HEK293 (cell line): ENCODE measurements at regions not wholly inside any gene's neighbourhood (a gene's known extent, or its start where the extent isn't known, plus 50 kb on each side); places are given as distances from the start of the nearest gene placed in this dataset.

Experiments
- CTCF ChIA-PET: fragments of 350-600 bp; formaldehyde crosslinking; extraction: SDS; loops from one replicate; lab custom pipeline; 2021; ENCODE audit warnings: antibody characterized with exemption; lab: Yijun Ruan, JAX
- POLR2A ChIA-PET: fragments of 300-600 bp; formaldehyde crosslinking; extraction: SDS; loops from one replicate; lab custom pipeline; 2020; ENCODE audit warnings: antibody characterized with exemption, inconsistent platforms; lab: Yijun Ruan, JAX
- H3K27ac ChIP-seq: fragments of 200-500 bp; sonication (Bioruptor generic); 2 replicates; pipeline ENCODE4 v1.5.1; 2014; ENCODE audit warnings: low read depth, low read length, control low read depth, inconsistent platforms; ENCODE audit errors: extremely low read depth
- H3K36me3 ChIP-seq, 2 experiments: fragments of 200-500 bp in 1 of 2; sonication (Bioruptor generic) in 1 of 2; 1 replicate in 1 of 2; 2 replicates in 1 of 2; pipeline ENCODE4 v1.5.1; 2014 to 2017; ENCODE audit warnings: inconsistent platforms in 2 of 2, low read length in 2 of 2; ENCODE audit not compliant: control insufficient read depth in 2 of 2, insufficient read depth in 1 of 2
- H3K4me1 ChIP-seq: fragments of 200-500 bp; sonication (Bioruptor generic); 2 replicates; pipeline ENCODE4 v1.5.1; 2014; ENCODE audit warnings: mild to moderate bottlenecking, low read length, inconsistent platforms; ENCODE audit not compliant: control insufficient read depth, insufficient read depth
- H3K4me3 ChIP-seq: 2 replicates; pipeline ENCODE4 v1.5.1; 2011; ENCODE audit warnings: low read depth, mild to moderate bottlenecking, control low read depth, low read length, moderate library complexity
- H3K9me3 ChIP-seq: fragments of 200-500 bp; sonication (Bioruptor generic); 2 replicates; pipeline ENCODE4 v1.5.1; 2014; ENCODE audit warnings: low read depth, low read length, inconsistent platforms; ENCODE audit not compliant: control insufficient read depth, insufficient read depth
- CTCF ChIP-seq: fragments of 450-650 bp; formaldehyde crosslinking; IDR thresholded peaks from 2 replicates; pipeline ENCODE4 v1.5.1; 2016; ENCODE audit warnings: missing biosample characterization, missing genetic modification characterization
- IKZF3 ChIP-seq: fragments of 450-650 bp; IDR thresholded peaks from 2 replicates; pipeline ENCODE4 v1.5.0; 2018; ENCODE audit warnings: missing biosample characterization, mild to moderate bottlenecking, missing genetic modification characterization, moderate library complexity
- MYNN ChIP-seq: fragments of 450-650 bp; formaldehyde crosslinking; IDR thresholded peaks from 2 replicates; pipeline ENCODE4 v1.5.1; 2016; ENCODE audit warnings: missing biosample characterization, missing genetic modification characterization, borderline replicate concordance
- MZF1 ChIP-seq: fragments of 450-650 bp; formaldehyde crosslinking; IDR thresholded peaks from 2 replicates; pipeline ENCODE4 v1.5.1; 2017; ENCODE audit warnings: missing biosample characterization, missing genetic modification characterization, borderline replicate concordance
- ZBTB6 ChIP-seq: fragments of 450-650 bp; formaldehyde crosslinking; IDR thresholded peaks from 2 replicates; pipeline ENCODE4 v1.5.1; 2017; ENCODE audit warnings: missing biosample characterization, missing genetic modification characterization
- ZFP37 ChIP-seq: fragments of 450-650 bp; formaldehyde crosslinking; IDR thresholded peaks from 2 replicates; pipeline ENCODE4 v1.5.1; 2016; ENCODE audit warnings: missing biosample characterization, missing genetic modification characterization
- ZNF121 ChIP-seq: fragments of 450-650 bp; formaldehyde crosslinking; IDR thresholded peaks from 2 replicates; pipeline ENCODE4 v1.5.1; 2016; ENCODE audit warnings: missing biosample characterization, missing genetic modification characterization
- ZNF169 ChIP-seq: fragments of 450-650 bp; formaldehyde crosslinking; IDR thresholded peaks from 2 replicates; pipeline ENCODE4 v1.5.1; 2016; ENCODE audit warnings: missing biosample characterization, missing genetic modification characterization
- ZNF24 ChIP-seq: fragments of 450-650 bp; formaldehyde crosslinking; IDR thresholded peaks from 2 replicates; pipeline ENCODE4 v1.5.1; 2016; ENCODE audit warnings: missing biosample characterization, missing genetic modification characterization
- ZNF501 ChIP-seq: fragments of 450-650 bp; formaldehyde crosslinking; IDR thresholded peaks from 2 replicates; pipeline ENCODE4 v1.5.1; 2016; ENCODE audit warnings: missing biosample characterization, missing genetic modification characterization
- ZNF555 ChIP-seq: fragments of 450-650 bp; formaldehyde crosslinking; conservative IDR thresholded peaks from 2 replicates; pipeline ENCODE4 v1.5.1; 2017; ENCODE audit warnings: missing biosample characterization, mild to moderate bottlenecking, missing genetic modification characterization, inconsistent platforms
- ZNF670 ChIP-seq: fragments of 450-650 bp; formaldehyde crosslinking; IDR thresholded peaks from 2 replicates; pipeline ENCODE4 v1.5.1; 2016; ENCODE audit warnings: missing biosample characterization, missing genetic modification characterization, low read depth
- ZNF785 ChIP-seq: fragments of 450-650 bp; formaldehyde crosslinking; IDR thresholded peaks from 2 replicates; pipeline ENCODE4 v1.5.1; 2016; ENCODE audit warnings: missing biosample characterization, missing genetic modification characterization
- ZNF791 ChIP-seq: fragments of 450-650 bp; formaldehyde crosslinking; IDR thresholded peaks from 2 replicates; pipeline ENCODE4 v1.5.1; 2016; ENCODE audit warnings: missing biosample characterization, missing genetic modification characterization
- ZSCAN30 ChIP-seq: fragments of 450-650 bp; IDR thresholded peaks from 2 replicates; pipeline ENCODE4 v1.5.1; 2018; ENCODE audit warnings: missing biosample characterization, mild to moderate bottlenecking, missing genetic modification characterization, moderate library complexity
- ZXDB ChIP-seq: fragments of 450-650 bp; formaldehyde crosslinking; IDR thresholded peaks from 2 replicates; pipeline ENCODE4 v1.5.1; 2016; ENCODE audit warnings: missing biosample characterization, missing genetic modification characterization
- TF ChIP-seq, protein P1 (sequence below): fragments of 450-650 bp; formaldehyde crosslinking; IDR thresholded peaks from 2 replicates; pipeline ENCODE4 v1.5.1; 2016; ENCODE audit warnings: missing biosample characterization, missing genetic modification characterization
- TF ChIP-seq, protein P2 (sequence below): fragments of 450-650 bp; formaldehyde crosslinking; conservative IDR thresholded peaks from 2 replicates; pipeline ENCODE4 v1.5.1; 2016; ENCODE audit warnings: low read depth, missing biosample characterization, missing genetic modification characterization
- TF ChIP-seq, protein P3 (sequence below): fragments of 450-650 bp; formaldehyde crosslinking; IDR thresholded peaks from 2 replicates; pipeline ENCODE4 v1.5.1; 2016; ENCODE audit warnings: missing biosample characterization, missing genetic modification characterization, borderline replicate concordance

DNA sequence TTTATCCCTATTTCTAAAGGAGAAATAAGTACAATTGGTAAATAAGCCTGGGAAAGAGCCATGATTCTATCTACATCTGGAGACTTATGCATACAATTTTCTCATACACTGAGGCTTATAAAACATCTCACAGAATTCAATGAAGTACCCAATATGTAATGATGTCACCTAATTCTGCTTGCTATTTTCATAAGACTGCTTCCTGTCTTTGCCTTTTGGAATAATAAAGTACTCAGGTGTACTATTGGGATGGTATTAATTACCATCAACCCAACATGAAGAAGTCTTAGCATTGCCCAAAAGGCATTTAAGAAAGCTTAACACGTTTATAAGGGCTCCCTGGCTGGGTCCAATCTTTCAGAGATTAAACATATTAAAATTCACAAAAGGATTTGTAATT is 216.4 kb upstream of the TSHZ2 start:
- H3K36me3 ChIP-seq, result no peaks in the 10 kb centered on the region
- no peak overlapping the region for H3K27ac ChIP-seq
- POLR2A ChIA-PET, result no interaction called here
- H3K4me3 ChIP-seq, result no peak overlapping the region
- H3K9me3 ChIP-seq, result no peaks in the 10 kb centered on the region
- TF ChIP-seq MZF1 (no peak), ZNF791 (tag by site-specific recombination) (no peak), ZNF169 (no peak), ZNF501 (tag by site-specific recombination) (no peak), ZFP37 (no peak), CTCF (no peak)
- TF ChIP-seq, protein P1, sequence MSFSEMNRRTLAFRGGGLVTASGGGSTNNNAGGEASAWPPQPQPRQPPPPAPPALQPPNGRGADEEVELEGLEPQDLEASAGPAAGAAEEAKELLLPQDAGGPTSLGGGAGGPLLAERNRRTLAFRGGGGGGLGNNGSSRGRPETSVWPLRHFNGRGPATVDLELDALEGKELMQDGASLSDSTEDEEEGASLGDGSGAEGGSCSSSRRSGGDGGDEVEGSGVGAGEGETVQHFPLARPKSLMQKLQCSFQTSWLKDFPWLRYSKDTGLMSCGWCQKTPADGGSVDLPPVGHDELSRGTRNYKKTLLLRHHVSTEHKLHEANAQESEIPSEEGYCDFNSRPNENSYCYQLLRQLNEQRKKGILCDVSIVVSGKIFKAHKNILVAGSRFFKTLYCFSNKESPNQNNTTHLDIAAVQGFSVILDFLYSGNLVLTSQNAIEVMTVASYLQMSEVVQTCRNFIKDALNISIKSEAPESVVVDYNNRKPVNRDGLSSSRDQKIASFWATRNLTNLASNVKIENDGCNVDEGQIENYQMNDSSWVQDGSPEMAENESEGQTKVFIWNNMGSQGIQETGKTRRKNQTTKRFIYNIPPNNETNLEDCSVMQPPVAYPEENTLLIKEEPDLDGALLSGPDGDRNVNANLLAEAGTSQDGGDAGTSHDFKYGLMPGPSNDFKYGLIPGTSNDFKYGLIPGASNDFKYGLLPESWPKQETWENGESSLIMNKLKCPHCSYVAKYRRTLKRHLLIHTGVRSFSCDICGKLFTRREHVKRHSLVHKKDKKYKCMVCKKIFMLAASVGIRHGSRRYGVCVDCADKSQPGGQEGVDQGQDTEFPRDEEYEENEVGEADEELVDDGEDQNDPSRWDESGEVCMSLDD (tag by site-specific recombination), result no peak
- no peaks in the 10 kb centered on the region for H3K4me1 ChIP-seq
- CTCF ChIA-PET, result no interaction called here

- Histone ChIP-seq H3K36me3 (no peaks in the 10 kb centered on the region), H3K27ac (no peak overlapping the region), H3K4me3 (no peak overlapping the region), H3K4me1 (no peaks in the 10 kb centered on the region), H3K9me3 (no peaks in the 10 kb centered on the region)
- ChIA-PET POLR2A (no interaction called here), CTCF (no interaction called here)
- TF ChIP-seq ZNF670 (tag by site-specific recombination) (no peak), ZSCAN30 (tag by site-specific recombination) (no peak), IKZF3 (tag by site-specific recombination) (no peak), MYNN (no peak), ZNF785 (tag by site-specific recombination) (no peak), ZBTB6 (tag by site-specific recombination) (no peak), ZNF555 (tag by site-specific recombination) (no peak)
Observed at GRCh38 chr20:52754366-52754765, 217.8 kb upstream of the TSHZ2 start.

DNA sequence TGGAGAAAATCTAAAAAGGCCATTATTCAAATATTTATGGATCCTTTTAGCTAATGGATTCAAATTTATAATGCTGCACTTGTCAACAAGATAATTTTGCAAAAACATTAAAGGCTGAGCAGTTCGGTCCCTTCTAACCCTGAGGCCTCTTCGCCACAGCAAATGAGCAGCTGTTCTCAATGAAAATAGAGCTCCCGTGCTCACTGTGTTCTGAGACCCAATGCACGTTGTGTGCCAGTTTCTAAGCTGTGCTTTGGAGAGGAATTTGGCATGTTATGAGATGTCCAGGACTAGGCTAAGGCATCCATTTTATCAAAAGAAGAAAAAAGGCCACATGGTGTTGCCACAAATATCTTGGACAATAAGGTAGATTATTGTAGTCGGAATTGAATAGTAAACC is 220.1 kb upstream of the TSHZ2 start:
- ChIA-PET POLR2A (no interaction called here), CTCF (interaction anchor here (0.7 kb wide), 1 partner anchor 381 kb away, joined by 4 read pairs; no protein-coding TSS in a partner anchor)
- H3K27ac ChIP-seq, result no peak overlapping the region
- H3K9me3 ChIP-seq, result no peaks in the 10 kb centered on the region
- no peaks in the 10 kb centered on the region for H3K4me1 ChIP-seq
- H3K4me3 ChIP-seq, result no peak overlapping the region
- no peaks in the 10 kb centered on the region for H3K36me3 ChIP-seq
- TF ChIP-seq ZNF24 (tag by site-specific recombination), result no peak
- TF ChIP-seq, protein P2, sequence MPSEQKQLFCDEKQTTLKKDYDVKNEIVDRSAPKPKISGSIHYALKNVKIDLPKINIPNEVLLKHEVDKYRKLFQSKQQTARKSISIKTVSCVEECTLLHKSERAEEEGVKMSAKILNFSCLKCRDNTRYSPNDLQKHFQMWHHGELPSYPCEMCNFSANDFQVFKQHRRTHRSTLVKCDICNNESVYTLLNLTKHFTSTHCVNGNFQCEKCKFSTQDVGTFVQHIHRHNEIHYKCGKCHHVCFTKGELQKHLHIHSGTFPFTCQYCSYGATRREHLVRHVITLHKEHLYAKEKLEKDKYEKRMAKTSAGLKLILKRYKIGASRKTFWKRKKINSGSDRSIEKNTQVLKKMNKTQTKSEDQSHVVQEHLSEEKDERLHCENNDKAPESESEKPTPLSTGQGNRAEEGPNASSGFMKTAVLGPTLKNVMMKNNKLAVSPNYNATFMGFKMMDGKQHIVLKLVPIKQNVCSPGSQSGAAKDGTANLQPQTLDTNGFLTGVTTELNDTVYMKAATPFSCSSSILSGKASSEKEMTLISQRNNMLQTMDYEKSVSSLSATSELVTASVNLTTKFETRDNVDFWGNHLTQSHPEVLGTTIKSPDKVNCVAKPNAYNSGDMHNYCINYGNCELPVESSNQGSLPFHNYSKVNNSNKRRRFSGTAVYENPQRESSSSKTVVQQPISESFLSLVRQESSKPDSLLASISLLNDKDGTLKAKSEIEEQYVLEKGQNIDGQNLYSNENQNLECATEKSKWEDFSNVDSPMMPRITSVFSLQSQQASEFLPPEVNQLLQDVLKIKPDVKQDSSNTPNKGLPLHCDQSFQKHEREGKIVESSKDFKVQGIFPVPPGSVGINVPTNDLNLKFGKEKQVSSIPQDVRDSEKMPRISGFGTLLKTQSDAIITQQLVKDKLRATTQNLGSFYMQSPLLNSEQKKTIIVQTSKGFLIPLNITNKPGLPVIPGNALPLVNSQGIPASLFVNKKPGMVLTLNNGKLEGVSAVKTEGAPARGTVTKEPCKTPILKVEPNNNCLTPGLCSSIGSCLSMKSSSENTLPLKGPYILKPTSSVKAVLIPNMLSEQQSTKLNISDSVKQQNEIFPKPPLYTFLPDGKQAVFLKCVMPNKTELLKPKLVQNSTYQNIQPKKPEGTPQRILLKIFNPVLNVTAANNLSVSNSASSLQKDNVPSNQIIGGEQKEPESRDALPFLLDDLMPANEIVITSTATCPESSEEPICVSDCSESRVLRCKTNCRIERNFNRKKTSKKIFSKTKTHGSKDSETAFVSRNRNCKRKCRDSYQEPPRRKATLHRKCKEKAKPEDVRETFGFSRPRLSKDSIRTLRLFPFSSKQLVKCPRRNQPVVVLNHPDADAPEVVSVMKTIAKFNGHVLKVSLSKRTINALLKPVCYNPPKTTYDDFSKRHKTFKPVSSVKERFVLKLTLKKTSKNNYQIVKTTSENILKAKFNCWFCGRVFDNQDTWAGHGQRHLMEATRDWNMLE (tag by site-specific recombination), result no peak
- TF ChIP-seq ZNF121 (tag by site-specific recombination), result no peak
- TF ChIP-seq ZFP37, result no peak
- TF ChIP-seq, protein P3, sequence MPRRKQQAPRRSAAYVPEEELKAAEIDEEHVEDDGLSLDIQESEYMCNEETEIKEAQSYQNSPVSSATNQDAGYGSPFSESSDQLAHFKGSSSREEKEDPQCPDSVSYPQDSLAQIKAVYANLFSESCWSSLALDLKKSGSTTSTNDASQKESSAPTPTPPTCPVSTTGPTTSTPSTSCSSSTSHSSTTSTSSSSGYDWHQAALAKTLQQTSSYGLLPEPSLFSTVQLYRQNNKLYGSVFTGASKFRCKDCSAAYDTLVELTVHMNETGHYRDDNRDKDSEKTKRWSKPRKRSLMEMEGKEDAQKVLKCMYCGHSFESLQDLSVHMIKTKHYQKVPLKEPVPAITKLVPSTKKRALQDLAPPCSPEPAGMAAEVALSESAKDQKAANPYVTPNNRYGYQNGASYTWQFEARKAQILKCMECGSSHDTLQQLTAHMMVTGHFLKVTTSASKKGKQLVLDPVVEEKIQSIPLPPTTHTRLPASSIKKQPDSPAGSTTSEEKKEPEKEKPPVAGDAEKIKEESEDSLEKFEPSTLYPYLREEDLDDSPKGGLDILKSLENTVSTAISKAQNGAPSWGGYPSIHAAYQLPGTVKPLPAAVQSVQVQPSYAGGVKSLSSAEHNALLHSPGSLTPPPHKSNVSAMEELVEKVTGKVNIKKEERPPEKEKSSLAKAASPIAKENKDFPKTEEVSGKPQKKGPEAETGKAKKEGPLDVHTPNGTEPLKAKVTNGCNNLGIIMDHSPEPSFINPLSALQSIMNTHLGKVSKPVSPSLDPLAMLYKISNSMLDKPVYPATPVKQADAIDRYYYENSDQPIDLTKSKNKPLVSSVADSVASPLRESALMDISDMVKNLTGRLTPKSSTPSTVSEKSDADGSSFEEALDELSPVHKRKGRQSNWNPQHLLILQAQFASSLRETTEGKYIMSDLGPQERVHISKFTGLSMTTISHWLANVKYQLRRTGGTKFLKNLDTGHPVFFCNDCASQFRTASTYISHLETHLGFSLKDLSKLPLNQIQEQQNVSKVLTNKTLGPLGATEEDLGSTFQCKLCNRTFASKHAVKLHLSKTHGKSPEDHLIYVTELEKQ, result no peak
- TF ChIP-seq ZXDB (tag by site-specific recombination), result no peak
